Fibroblast of lung (primary cell): ENCODE measurements at regions not wholly inside any gene's neighbourhood (a gene's known extent, or its start where the extent isn't known, plus 50 kb on each side); places are given as distances from the start of the nearest gene placed in this dataset.
A peak's percentile ranks its signal among the peaks of the same experiment; 100 is the strongest.

Experiments used
- DNase-seq, 2 donors: peaks; one replicate each; pipeline versions ENCODE4 v3.0.0 to v3.0.0-alpha.2; 2010; ENCODE audit warnings: low read depth in 2 of 2
- H2AFZ ChIP-seq: 2 replicates; pipeline ENCODE4 v1.5.1; 2012; ENCODE audit warnings: low read length, control low read depth, inconsistent platforms
- H3K27ac ChIP-seq: 2 replicates; pipeline ENCODE4 v1.5.1; 2011; ENCODE audit warnings: low read length, control low read depth; ENCODE audit not compliant: insufficient read depth
- H3K27me3 ChIP-seq: 2 replicates; pipeline ENCODE4 v1.5.1; 2011; ENCODE audit warnings: mild to moderate bottlenecking, low read length; ENCODE audit not compliant: control insufficient read depth, insufficient read depth
- H3K36me3 ChIP-seq: 2 replicates; pipeline ENCODE4 v1.5.1; 2011; ENCODE audit warnings: low read length; ENCODE audit not compliant: control insufficient read depth, insufficient read depth
- H3K4me1 ChIP-seq: 2 replicates; pipeline ENCODE4 v1.5.1; 2011; ENCODE audit warnings: low read length; ENCODE audit not compliant: control insufficient read depth, insufficient read depth; ENCODE audit errors: extremely low read depth
- H3K4me2 ChIP-seq: 2 replicates; pipeline ENCODE4 v1.5.1; 2011; ENCODE audit warnings: low read length, control low read depth; ENCODE audit not compliant: insufficient read depth; ENCODE audit errors: extremely low read depth
- H3K4me3 ChIP-seq, 4 experiments: fragments of 200-600 bp in 1 of 4; sonication (generic) in 1 of 4; replicated peaks in 1 of 4; 2 replicates each; pipeline ENCODE4 v1.5.1; 2011 to 2016; ENCODE audit warnings: low read length in 4 of 4, low read depth in 3 of 4, mild to moderate bottlenecking in 3 of 4, control low read depth in 2 of 4, inconsistent platforms in 1 of 4, mixed read lengths in 1 of 4; ENCODE audit not compliant: insufficient read depth in 1 of 4; ENCODE audit errors: control extremely low read depth in 1 of 4
- H3K79me2 ChIP-seq: 2 replicates; pipeline ENCODE4 v1.5.1; 2012; ENCODE audit warnings: mild to moderate bottlenecking, low read length, inconsistent platforms; ENCODE audit not compliant: control insufficient read depth, insufficient read depth
- H3K9ac ChIP-seq: 2 replicates; pipeline ENCODE4 v1.5.1; 2011; ENCODE audit warnings: mild to moderate bottlenecking, low read length, control low read depth; ENCODE audit not compliant: insufficient read depth
- H3K9me3 ChIP-seq: 2 replicates; pipeline ENCODE4 v1.5.1; 2012; ENCODE audit warnings: low read depth, low read length; ENCODE audit not compliant: control insufficient read depth, insufficient read depth
- H4K20me1 ChIP-seq: 2 replicates; pipeline ENCODE4 v1.5.1; 2011; ENCODE audit warnings: low read length; ENCODE audit not compliant: control insufficient read depth, insufficient read depth; ENCODE audit errors: extremely low read depth
- CTCF ChIP-seq, 2 donors: IDR thresholded peaks in 1 of 2; conservative IDR thresholded peaks in 1 of 2; 1 replicate in 1 of 2; 2 replicates in 1 of 2; pipeline ENCODE4 v1.5.1; 2011 to 2012; ENCODE audit warnings: low read length in 2 of 2, control low read depth in 1 of 2, inconsistent platforms in 1 of 2, low read depth in 1 of 2, mild to moderate bottlenecking in 1 of 2
- EZH2 ChIP-seq: IDR thresholded peaks from 2 replicates; pipeline ENCODE4 v1.5.1; 2012; ENCODE audit warnings: low read length, control low read depth, mild to moderate bottlenecking; ENCODE audit errors: missing control alignments

GRCh38 chr7:93728292-93728691, 153.8 kb upstream of the CALCR start:
- Histone ChIP-seq H3K79me2 (no peaks in the 10 kb centered on the region), H4K20me1 (no peaks in the 10 kb centered on the region), H3K4me3 (no peak overlapping the region), H3K9me3 (no peaks in the 10 kb centered on the region), H3K27me3 (no peaks in the 10 kb centered on the region), H3K4me1 (no peaks in the 10 kb centered on the region), H3K36me3 (no peaks in the 10 kb centered on the region), H3K9ac (no peak overlapping the region), H3K4me2 (no peak overlapping the region), H3K27ac (no peak overlapping the region), H2AFZ (no peak overlapping the region)
- TF ChIP-seq CTCF (conservative IDR thresholded peaks at IDR 0.05 in 1 of 2, IDR thresholded peaks at IDR 0.05 in 1 of 2; ENCODE audit: low read depth in 1 of 2, low read length in 2 of 2) (no peak), EZH2 (no peak)
- DNase-seq: peak in 1 of 2 donors; percentile 28

GRCh38 chr7:93725954-93726353, 151.4 kb upstream of the CALCR start:
- DNase-seq: no peak
- Histone ChIP-seq H4K20me1 (no peaks in the 10 kb centered on the region), H3K79me2 (no peaks in the 10 kb centered on the region), H3K9me3 (no peaks in the 10 kb centered on the region), H3K27me3 (no peaks in the 10 kb centered on the region), H3K36me3 (no peaks in the 10 kb centered on the region), H2AFZ (no peak overlapping the region), H3K27ac (no peak overlapping the region), H3K4me2 (no peak overlapping the region), H3K4me3 (no peak overlapping the region), H3K4me1 (no peaks in the 10 kb centered on the region), H3K9ac (no peak overlapping the region)
- no peak for TF ChIP-seq EZH2
- no peak for TF ChIP-seq CTCF (conservative IDR thresholded peaks at IDR 0.05 in 1 of 2, IDR thresholded peaks at IDR 0.05 in 1 of 2; ENCODE audit: low read depth in 1 of 2, low read length in 2 of 2)

GRCh38 chr7:93723424-93724124, 149.1 kb upstream of the CALCR start:
- Histone ChIP-seq H3K27me3 (no peaks in the 10 kb centered on the region), H3K27ac (no peak overlapping the region), H3K9ac (no peak overlapping the region), H3K4me2 (no peak overlapping the region), H2AFZ (no peak overlapping the region), H3K36me3 (no peaks in the 10 kb centered on the region), H3K4me1 (no peaks in the 10 kb centered on the region), H4K20me1 (no peaks in the 10 kb centered on the region), H3K9me3 (no peaks in the 10 kb centered on the region), H3K4me3 (no peak overlapping the region), H3K79me2 (no peaks in the 10 kb centered on the region)
- TF ChIP-seq EZH2: no peak
- DNase-seq: no peak
